ENCODE measurements at regions not wholly inside any gene's neighbourhood (a gene's known extent, or its start where the extent isn't known, plus 50 kb on each side); places are given as distances from the start of the nearest gene placed in this dataset.

- TF ChIP-seq CTCF (IDR thresholded peaks at IDR 0.05; ENCODE audit: borderline replicate concordance, extremely low read depth, low read length, poor library complexity, severe bottlenecking): no peak
- TF ChIP-seq EZH2 (IDR thresholded peaks at IDR 0.05; ENCODE audit: borderline replicate concordance, low read depth, low read length, severe bottlenecking): no peak
Observed at GRCh38 chr16:79449900-79450299, 150.6 kb downstream of the MAF start.

All from DND-41 (cell line).